C4-2B (cell line): ENCODE measurements at regions not wholly inside any gene's neighbourhood (a gene's known extent, or its start where the extent isn't known, plus 50 kb on each side); places are given as distances from the start of the nearest gene placed in this dataset.

Experiments used
- ZFX ChIP-seq: fragments of 450-650 bp; IDR thresholded peaks from 2 replicates; pipeline ENCODE4 v1.6.1; 2017
- TF ChIP-seq, protein P1 (sequence below): fragments of 450-650 bp; conservative IDR thresholded peaks from 2 replicates; pipeline ENCODE4 v1.5.1; 2017; ENCODE audit warnings: mild to moderate bottlenecking

DNA sequence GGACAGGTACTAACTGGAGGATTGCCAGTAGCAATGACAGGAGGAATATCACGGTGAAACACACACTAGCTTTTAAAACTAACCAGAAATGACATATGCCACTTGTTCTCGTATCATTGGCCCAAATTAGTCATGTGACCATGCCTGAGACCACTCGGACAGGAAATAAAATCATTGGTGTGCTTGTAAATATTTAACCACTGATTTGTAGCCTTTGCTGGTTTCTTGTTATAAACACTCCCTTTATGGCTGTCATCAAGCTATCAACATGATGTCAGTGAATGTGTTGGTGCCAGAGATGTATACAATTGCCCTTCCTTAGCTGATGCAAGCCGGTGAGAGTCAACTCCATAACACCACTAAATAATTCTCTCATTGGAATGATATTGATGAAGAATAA, 123.7 kb upstream of the ANKH start:
- TF ChIP-seq, protein P1, sequence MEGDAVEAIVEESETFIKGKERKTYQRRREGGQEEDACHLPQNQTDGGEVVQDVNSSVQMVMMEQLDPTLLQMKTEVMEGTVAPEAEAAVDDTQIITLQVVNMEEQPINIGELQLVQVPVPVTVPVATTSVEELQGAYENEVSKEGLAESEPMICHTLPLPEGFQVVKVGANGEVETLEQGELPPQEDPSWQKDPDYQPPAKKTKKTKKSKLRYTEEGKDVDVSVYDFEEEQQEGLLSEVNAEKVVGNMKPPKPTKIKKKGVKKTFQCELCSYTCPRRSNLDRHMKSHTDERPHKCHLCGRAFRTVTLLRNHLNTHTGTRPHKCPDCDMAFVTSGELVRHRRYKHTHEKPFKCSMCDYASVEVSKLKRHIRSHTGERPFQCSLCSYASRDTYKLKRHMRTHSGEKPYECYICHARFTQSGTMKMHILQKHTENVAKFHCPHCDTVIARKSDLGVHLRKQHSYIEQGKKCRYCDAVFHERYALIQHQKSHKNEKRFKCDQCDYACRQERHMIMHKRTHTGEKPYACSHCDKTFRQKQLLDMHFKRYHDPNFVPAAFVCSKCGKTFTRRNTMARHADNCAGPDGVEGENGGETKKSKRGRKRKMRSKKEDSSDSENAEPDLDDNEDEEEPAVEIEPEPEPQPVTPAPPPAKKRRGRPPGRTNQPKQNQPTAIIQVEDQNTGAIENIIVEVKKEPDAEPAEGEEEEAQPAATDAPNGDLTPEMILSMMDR, result no peak
- no peak for TF ChIP-seq ZFX
